NCI-H2227 (cell line): ENCODE measurements at regions not wholly inside any gene's neighbourhood (a gene's known extent, or its start where the extent isn't known, plus 50 kb on each side); places are given as distances from the start of the nearest gene placed in this dataset.

Experiments used
- DNase-seq: peaks from one replicate; lab custom pipeline; 2025; ENCODE audit not compliant: unreplicated experiment; lab: John Stamatoyannopoulos, UW

GRCh38 chr5:153881687-153882086, 157.0 kb downstream of the FAM114A2 start:
- no peak for DNase-seq

- DNase-seq = no peak
Measured at GRCh38 chr5:153880106-153880505, 158.6 kb downstream of the FAM114A2 start.

- no peak for DNase-seq
Measured at GRCh38 chr5:153879596-153879995, 159.1 kb downstream of the FAM114A2 start.

GRCh38 chr5:153866176-153866575, 172.5 kb downstream of the FAM114A2 start:
- DNase-seq = no peak

GRCh38 chr5:153865016-153865415, 173.7 kb downstream of the FAM114A2 start:
- DNase-seq = no peak

- DNase-seq = no peak
Measured at GRCh38 chr5:153863951-153864350, 174.8 kb downstream of the FAM114A2 start.
